HS-27A (cell line): ENCODE measurements at regions not wholly inside any gene's neighbourhood (a gene's known extent, or its start where the extent isn't known, plus 50 kb on each side); places are given as distances from the start of the nearest gene placed in this dataset.

Experiments
- DNase-seq: peaks from one replicate; pipeline ENCODE4 v3.0.0-alpha.2; 2012; ENCODE audit warnings: low read depth, missing footprints

DNA sequence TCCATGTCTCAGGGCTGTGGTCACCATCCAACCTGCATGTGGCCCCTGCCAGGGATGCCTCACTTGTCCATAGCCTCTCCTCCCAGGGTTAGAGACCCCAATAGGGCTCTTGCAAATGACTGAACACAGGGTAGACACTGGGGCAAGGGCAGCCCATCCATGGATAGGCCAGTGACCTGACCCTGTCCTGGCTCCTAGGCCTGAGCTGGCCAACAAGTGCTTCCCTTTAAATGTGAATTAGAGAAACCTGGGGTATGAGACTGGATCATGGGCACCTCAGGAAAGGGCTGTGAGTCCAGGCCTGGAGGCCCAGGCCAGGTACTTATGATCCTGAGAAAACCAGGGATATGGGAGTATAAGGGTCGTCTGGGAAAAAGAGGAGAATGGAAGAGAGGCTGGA, 64.5 kb downstream of the COPS8 start:
- no peak for DNase-seq

DNA sequence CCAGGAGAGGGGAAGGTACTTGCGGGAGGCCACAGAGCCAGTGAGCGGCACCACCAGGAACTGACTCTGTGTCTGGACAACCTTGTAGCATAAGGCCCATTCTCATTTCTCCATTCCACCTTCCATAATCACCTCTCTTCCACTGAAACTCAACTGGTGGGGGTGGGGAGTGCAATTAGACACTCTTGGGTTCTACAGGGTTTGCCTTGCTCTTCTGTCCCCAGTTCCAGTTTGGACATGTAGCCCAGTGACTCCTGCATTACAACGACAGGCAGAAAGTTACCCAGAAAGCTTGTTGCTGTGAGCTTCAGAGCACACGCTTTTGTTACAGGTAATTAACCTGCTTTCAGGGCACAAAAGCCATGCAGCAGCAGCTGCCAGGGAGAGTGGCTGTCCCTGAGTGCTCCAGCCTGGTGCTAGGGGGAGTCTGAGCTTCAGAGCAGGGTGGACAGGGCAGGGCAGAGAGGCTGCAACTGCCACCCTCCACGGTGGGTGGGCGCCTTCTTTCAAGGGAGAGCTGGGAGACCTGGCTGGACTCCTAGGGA, 65.2 kb downstream of the COPS8 start:
- DNase-seq = no peak

DNA sequence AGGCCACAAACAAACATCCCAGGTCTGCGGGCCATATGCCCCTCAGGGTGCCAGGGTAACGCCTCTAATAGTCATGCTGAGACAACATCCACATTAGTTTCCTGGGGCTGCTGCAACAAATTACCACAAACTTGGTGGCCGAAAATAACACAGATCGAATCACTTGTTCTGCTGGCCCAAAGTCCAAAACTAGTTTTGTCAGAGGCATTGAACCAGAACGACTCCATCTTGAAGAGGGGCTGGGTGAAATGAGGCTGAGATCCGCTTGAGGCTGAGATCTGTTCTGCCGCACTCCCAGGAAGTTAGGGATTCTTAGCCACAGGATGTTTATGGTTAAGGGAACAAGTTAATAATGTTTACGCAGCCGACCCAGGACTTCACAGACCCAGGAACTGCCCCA, 66.7 kb downstream of the COPS8 start:
- no peak for DNase-seq

DNA sequence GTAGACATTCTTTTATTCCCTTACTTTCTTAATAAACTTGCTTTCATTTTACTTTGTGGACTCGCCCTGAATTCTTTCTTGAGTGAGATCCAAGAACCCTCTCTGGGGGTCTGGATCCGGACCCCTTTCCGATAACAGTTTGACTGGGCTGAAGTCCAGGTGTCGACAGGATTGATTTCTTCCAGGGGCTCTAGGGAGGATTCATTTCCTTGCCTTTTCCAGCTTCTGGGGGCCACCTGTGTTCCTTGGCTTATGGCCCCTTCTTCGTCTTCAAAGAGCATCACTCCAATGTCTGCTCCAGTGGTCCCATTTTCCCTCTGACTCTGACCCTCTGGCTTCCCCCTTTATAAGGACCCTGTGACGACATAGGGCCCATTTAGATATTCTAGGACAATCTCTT, 67.5 kb downstream of the COPS8 start:
- no peak for DNase-seq

DNA sequence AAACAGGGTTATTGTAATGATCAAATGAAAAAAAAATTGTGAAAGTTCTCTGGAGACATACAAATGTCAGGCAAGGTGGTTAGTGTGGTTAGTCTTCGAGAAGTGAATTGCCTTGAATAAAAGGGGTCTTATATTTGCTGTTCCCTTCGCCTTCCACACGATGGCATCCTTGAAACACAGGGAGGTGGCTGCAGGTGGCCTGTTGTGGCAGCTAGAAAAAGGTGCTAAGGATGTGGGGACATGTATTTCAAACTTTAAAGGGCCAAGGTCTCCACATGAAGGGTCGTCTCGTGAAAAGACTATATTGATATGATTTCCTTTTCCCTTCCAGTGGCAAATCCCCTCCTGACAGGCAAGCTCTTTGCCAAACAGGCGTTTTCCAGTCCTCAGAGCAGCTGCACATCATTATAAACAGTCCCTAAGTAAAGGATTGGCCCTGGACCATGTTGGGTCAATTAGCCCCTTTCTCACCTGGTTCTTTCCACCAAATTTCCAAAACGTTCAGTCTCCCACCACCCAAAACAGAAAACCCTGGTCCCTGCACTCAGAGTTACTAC, 68.5 kb downstream of the COPS8 start:
- DNase-seq = no peak

DNA sequence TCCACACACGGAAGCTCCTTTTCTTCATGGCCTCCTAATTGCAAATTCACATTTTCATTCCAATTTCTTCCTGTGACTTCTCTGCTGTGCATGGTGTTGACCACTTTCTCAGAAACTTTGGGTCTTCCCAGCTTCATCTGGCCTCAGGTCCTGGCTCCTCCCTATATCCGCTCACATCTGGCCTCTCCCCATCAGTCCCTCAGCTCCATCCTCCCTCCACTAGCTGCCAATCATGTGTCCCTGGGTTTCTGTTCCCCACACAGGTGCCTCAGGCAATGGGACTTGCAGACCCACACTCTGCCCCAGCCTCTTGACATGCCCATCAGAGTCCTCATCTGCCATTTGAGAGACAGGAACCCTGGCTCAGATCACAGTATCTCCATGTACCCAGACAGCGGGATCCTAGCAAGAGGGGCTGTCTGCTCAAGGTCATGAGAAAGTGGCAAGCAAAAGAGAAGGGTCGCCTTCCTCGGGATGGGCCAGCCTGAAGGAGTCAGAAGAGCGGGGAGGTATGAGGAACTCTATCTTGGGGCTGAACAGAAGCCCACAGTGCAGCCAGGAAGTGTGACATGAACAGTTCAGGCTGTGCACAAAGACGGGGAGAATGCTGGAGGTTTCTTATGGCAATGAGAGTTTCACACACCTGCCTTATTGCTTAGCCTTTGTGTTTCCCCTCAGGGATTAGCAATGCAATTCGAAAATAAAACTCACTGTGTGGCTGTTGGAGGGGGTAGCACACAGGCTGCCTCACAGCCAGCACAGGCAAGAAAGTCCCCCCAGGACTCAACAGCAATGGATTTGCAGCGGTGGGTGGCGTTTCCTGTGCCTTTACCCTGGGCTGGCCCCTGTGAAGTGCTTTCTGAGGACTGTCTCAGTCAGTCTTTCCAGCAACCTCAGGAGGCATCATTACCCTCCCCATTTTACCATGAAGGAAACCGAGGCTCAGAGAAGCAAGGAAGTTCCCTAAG, 69.5 kb downstream of the COPS8 start:
- DNase-seq = no peak

DNA sequence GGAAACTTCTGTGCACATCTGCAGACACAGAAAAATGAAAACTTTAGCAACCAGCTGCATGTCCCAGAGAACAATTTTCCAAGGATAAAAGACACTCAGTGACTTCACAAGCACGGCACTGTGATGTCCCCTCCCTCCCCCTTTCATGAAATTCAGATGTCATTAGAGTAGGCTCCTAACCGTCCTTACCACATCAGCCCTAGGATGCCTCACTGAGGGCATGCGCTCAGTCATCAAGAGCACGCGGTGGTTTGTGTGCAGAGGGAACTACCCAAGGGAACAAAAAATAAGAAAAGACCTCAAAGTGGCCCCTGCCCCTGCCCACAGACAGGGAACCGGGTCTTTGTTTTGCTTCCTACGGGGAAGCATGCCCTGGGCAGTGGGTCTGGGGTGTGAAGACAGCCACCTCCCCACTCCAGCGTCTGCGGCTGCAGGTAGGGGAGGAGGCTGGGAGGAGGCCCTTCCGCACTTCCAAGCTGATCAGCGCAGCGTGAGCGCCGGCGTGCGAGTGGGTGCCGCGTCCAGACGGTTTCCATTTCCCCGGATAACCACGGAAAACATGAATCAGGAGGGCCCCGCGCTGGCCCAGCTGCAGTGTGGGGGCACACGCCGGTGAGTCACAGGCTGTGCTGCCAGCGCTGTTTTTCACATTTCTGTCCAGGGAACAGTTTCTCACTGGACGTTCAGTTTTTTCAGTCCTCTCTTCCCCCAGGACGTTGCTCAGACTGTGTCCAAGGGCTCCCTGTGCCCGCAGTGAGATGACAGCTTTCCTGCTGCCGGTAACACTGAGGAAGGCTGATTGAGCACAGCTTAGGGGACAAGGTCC, 70.6 kb downstream of the COPS8 start:
- no peak for DNase-seq

DNA sequence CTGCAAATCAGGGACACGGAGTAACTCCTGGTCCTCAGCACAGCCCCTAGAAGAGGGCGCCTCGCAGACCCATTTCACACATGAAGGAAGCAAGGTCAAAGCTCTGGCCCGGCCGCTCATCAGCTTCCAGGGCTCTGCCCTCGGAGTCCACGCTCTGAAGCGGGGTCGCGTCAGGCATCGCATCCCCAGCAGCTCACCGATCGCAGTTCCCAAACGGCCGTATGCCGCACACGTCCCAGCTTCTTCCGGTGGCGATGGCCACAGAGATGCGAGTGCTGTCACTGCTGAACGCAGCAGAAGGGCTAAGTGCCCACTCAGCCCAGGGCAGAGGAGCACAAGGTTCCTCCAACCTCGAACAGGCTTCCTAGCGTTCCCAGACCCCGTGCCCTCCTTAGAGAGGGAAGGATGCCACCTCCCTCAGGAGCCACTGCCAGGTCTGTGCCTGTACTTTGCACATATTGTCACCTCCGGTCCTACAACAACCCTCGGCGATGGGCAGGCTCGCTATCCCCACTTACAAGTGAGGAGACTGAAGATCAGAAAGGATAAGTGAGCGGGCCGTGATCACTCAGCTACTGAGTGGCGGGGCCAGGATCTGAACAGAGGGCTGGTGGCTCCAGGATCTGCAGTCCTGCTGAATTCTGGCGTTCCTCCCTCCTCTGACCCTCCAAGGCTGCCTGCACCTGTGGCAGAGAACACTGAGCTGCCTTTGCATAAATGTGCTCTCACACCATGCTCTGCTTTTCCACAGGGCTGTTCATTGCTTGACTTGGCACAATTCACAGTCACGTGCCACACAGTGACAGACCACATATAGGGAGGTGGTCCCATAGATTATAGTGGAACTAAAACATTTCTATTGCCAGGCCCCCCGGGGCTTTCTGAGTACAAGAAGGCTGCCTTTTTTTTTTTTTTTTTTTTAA, 71.4 kb downstream of the COPS8 start:
- no peak for DNase-seq

DNA sequence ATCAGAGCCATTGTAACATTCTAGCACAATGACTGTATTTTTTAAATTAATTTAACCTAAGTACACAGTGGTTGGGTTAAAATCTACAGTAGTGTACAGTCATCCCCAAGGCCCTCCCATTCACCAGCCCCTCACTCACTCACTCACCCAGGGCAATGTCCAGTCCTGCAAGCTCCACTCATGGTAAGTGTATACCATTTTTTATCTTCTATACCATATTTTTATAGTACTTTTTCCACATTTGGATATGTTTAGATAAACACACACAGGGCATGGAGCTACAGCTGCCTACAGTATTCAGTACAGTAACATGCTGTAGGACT, 72.1 kb downstream of the COPS8 start:
- no peak for DNase-seq

DNA sequence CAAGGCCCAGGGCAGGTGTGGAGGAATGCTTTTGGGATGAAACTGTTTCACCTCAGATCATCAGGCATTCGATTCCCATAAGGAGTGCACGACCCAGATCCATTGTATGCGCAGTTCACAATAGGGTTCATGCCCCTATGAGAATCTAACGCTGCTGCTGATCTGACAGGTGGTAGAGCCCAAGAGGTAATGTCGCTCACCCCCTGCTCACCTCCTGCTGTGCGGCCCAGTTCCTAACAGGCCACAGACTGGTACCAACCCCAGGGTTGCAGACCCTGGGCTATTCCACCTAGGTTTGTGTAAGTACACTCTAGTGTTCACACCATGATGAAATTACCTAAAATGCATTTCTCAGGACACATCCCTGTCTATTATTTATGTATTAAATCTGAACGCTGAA, 72.5 kb downstream of the COPS8 start:
- DNase-seq = no peak

DNA sequence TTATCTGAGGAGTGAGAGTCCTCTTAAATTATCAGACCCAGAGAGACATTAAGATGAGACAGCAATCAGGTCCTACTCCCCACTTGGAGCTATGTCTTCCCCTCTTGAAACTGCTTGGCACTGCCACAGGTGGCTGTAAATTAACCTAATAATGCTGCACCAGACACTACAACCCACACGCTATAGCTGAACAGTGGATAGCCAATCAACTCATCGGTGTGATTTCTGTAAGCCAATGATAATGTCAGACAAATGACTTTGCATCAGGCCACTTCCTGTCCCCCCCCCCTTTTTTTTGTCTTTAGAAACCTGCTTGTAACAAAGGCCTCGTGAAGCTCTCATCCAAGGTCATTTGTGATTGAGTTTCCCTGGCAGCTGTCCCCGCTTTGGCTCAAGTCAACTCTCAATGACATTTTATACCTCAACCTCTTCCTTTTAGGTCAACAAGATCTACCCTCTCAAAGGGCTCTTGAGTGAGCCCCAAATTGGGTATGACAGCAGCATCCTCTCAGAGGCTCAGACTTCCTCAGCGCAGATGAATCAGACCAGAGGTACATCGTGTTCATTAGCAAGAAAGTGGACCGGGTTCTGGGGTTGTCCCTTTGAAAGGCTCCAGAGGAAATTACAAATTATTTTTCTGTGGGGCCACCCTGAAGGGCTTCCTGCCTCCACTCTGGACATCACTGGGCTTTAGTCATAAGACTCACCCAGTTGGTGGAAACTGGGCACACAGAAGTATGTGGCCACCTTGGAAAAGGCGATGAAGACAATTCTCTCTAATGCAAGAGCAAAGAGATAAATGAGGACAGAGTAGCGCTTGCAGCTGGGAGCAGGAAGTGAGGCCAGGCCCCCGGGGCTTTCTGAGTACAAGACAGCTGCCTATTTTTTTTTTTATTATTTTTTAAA, 73.6 kb downstream of the COPS8 start:
- DNase-seq = no peak

DNA sequence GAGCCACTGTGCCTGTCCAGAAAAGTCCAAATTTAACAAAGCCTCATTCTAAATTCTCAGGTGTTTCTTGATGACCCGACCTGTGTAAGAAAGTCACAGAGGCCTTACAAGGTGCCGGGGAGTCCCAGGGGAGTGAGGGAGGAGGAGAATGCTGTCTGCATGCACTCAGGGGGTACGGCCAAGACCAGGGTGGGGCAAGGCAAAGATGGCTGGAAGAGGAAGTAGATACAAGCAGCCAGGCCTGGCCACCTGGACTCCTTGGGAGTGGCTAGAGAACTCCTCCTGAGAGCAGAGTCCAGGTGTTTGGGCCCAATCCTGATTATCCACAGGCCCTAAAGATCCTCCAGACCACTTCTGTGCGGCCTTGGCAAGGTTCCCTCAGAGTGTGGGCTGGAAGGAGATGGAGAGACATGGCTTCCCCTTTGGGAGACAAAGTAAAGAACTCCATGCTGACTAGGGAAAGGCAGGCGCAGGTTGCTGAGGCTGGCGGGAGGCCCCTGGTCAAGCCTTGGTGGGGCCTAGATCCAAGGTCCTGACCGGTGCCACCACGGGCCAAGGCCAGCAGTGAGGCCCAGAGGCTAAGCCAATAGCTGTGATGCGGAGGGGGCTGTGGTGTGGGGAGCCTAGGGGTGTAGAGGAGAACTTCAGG, 74.7 kb downstream of the COPS8 start:
- DNase-seq = no peak

DNA sequence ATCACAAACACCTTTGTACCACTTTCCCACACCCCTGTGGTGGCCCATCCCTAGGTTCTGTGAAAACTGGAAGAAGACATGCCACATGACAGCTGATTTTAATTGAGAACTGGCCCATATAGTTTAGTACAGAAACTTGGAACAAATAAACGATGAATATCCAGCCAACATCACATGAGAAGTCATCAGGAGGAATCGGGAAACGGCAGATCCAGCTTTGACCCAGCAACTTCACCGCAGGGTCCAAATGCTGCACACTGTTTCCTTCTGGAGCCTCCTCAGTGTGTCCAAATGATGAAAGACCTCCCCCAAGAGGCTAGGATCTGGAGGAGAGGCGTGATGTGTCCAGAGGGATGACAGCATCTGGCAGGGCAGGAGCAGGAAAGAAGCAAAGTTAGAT, 75.5 kb downstream of the COPS8 start:
- DNase-seq = no peak

DNA sequence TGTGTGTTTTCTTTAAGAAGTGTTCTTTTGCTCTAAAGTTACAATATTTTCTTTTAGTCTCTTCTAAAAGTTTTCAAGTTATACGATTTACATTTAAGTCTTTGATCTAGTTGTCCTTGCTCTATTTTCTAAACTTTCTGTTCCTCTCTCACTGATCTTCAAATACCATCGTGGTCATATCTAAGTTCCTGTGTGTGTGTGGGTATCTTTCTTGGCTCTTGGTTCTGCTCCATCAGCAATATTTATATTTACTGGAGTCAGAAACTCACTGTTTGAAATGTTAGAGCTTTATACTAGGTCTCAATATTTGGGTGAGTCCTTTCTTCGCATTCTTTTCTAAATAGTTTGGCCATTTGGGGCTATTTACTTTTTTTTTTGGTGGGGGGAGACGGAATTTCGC, 77.3 kb downstream of the COPS8 start:
- no peak for DNase-seq

DNA sequence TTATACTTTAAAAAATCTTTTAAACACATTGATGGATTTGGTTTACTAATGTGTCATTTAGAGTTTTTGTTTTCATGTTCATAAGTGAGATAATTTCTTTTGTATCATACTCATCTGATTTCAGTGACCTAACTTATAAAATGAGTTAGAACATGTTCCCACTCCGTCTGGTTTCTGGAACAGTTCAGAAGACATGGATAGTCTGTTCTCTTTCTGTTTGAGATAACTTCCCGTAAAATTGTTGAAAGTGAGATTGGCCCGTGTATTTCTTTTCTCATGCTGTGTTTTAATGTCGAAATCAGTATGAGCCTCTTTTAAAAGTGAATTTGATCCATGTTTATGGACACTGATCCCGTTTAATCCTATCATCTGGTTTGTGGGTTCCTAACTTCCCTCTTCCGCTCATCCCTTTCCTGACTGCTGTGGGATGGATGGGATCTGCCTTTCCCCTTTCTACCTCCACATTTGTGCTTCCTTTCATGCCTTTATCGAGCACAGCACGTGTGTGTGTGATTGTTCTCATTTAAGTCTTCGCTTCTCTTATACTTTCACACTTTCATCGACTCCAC, 78.9 kb downstream of the COPS8 start:
- no peak for DNase-seq

DNA sequence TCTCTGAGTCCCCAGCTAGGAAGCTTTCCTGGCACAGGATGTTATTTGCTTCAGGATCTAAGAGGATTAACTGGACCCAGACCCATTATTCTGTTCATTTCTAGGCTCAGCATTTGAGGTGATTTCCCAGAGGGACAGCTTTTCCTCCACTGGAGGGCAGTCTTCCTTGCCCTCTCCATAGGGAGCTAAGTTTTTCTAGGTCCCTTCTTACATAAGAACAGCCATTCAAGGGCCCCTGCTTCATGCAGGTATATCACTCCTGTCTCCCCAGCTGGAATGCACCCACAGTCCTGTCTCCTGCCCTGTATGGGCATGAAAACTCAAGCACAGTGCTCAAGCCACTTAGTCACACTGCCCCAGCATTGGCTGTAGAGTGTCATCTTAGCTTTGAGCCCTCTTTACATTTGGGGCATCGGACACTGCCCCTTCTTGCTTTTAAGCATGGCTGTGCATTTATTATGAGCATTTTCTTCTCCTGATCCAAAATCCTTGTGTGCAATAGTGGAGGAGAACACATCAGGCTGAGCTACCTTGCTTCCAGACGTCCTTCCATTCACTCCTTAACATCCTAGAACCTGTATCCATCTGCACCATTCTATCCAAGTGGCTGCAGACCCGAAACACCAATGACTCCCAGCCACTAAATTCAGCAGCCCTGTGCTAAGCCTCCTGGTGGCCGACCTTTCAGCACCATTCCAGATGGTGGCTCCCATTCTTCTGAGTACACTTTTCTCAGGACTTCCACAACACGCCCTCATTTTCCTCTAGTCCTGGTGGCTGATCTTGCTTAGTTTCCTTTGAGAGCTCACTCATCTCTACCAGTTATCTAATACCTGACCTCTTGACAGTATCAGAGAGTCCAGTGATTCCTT, 80.0 kb downstream of the COPS8 start:
- no peak for DNase-seq

DNA sequence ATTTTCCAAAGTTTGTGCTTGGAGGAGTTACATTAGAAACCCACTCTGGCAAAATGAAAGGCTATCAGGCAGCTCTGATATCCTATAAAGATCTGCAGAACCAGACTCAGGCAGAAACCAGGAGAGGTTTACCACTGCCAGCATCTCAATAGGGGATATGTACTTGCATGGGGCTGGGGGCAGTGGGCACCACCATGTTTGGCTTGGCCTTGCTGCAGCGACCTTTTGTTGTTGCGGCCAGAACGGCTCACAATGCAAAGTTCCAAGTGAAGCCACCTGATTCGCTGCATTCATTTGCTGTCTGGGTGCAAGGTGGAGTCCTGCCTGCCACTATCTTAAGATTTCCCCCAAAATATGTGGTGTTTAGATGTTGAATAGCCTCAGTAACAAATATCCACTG, 81.3 kb downstream of the COPS8 start:
- DNase-seq = no peak

DNA sequence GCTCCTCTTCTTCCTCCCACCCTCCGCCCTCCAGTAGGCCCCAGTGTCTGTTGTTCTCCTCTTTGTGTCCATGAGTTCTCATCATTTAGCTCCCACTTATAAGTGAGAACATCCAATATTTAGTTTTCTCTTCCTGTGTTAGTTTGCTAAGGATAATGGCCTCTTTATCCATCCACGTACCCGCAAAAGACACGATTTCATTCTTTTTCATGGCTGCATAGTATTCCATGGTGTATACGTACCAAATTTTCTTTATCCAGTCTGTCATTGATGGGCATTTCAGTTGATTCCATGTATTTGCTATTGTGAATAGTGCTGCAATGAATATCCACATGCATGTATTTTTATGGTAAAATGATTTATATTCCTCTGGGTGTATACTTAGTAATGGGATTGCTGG, 82.2 kb downstream of the COPS8 start:
- DNase-seq = no peak

DNA sequence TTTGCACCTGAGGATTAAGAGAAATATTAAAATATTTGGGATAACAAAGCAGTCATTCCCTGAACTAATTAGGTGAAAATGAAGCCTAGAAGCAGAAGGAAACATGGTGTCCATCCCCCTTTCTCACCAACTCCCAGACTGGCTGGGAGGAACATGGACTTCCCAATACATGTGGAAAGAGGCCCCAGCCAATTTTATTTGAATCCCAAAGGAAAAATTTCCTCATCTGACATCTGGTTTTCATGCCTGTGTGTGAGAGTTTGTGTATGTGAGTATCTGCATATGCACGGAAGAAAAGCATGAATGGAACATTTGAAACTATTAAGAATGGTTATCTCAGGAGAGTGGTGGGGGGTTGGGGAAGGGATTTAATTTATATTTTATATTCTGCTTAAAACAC, 84.3 kb downstream of the COPS8 start:
- DNase-seq = no peak
